Endothelial cell of umbilical vein (primary cell): ENCODE measurements at regions not wholly inside any gene's neighbourhood (a gene's known extent, or its start where the extent isn't known, plus 50 kb on each side); places are given as distances from the start of the nearest gene placed in this dataset.

Source experiments
- CTCF ChIP-seq, 2 donors: IDR thresholded peaks; 1 replicate in 1 of 2; 2 replicates in 1 of 2; pipeline ENCODE4 v1.5.1; 2011; ENCODE audit warnings: low read length in 2 of 2, mild to moderate bottlenecking in 2 of 2, moderate library complexity in 2 of 2, control low read depth in 1 of 2, inconsistent platforms in 1 of 2, low read depth in 1 of 2; ENCODE audit not compliant: insufficient read depth in 1 of 2; ENCODE audit errors: extremely low read depth in 1 of 2
- POLR2AphosphoS5 ChIP-seq: IDR thresholded peaks from 2 replicates; pipeline ENCODE4 v1.6.1; 2012; ENCODE audit warnings: low read depth, mild to moderate bottlenecking, control low read depth, low read length, moderate library complexity; ENCODE audit not compliant: insufficient read depth

- no peak for TF ChIP-seq CTCF (IDR thresholded peaks at IDR 0.05; ENCODE audit: extremely low read depth in 1 of 2, insufficient read depth in 1 of 2, low read depth in 1 of 2, low read length in 2 of 2)
- no peak for TF ChIP-seq POLR2AphosphoS5
Measured at GRCh38 chr1:239718571-239718970, 332.2 kb downstream of the CHRM3 start.
